H9 (cell line): ENCODE measurements at regions not wholly inside any gene's neighbourhood (a gene's known extent, or its start where the extent isn't known, plus 50 kb on each side); places are given as distances from the start of the nearest gene placed in this dataset.

Source experiments
- DNase-seq: peaks from one replicate; pipeline ENCODE4 v3.0.0-alpha.2; 2017
- H2AFZ ChIP-seq: one replicate; pipeline ENCODE4 v1.6.1; 2013; ENCODE audit warnings: mild to moderate bottlenecking, low read length, control low read depth, moderate library complexity
- H2AK5ac ChIP-seq: 2 replicates; pipeline ENCODE4 v1.6.1; 2013; ENCODE audit warnings: low read length, control low read depth, mixed read lengths; ENCODE audit not compliant: insufficient read length
- H2BK120ac ChIP-seq: one replicate; pipeline ENCODE4 v1.6.1; 2013; ENCODE audit warnings: low read depth, mild to moderate bottlenecking, low read length, control low read depth, inconsistent platforms; ENCODE audit not compliant: poor library complexity, severe bottlenecking
- H2BK12ac ChIP-seq: 2 replicates; pipeline ENCODE4 v1.6.1; 2013; ENCODE audit warnings: low read length, control low read depth, mixed read lengths, low read depth; ENCODE audit not compliant: insufficient read length
- H2BK15ac ChIP-seq: 2 replicates; pipeline ENCODE4 v1.6.1; 2013; ENCODE audit warnings: low read depth, low read length, control low read depth
- H2BK20ac ChIP-seq: one replicate; pipeline ENCODE4 v1.6.1; 2013; ENCODE audit warnings: low read depth, mild to moderate bottlenecking, low read length, control low read depth, inconsistent platforms; ENCODE audit not compliant: poor library complexity, severe bottlenecking
- H2BK5ac ChIP-seq: 2 replicates; pipeline ENCODE4 v1.6.1; 2013; ENCODE audit warnings: low read length, control low read depth, mixed read lengths; ENCODE audit not compliant: insufficient read length
- H3K14ac ChIP-seq: 2 replicates; pipeline ENCODE4 v1.6.1; 2013; ENCODE audit warnings: low read length, control low read depth; ENCODE audit not compliant: insufficient read depth
- H3K18ac ChIP-seq: 2 replicates; pipeline ENCODE4 v1.6.1; 2013; ENCODE audit warnings: low read depth, mild to moderate bottlenecking, mixed read lengths, low read length, control low read depth; ENCODE audit not compliant: insufficient read length
- H3K23ac ChIP-seq: 2 replicates; pipeline ENCODE4 v1.6.1; 2013; ENCODE audit warnings: low read length, control low read depth, mixed read lengths, low read depth; ENCODE audit not compliant: insufficient read length
- H3K23me2 ChIP-seq: 2 replicates; pipeline ENCODE4 v1.6.1; 2013; ENCODE audit warnings: low read depth, mild to moderate bottlenecking, mixed read lengths, low read length, control low read depth; ENCODE audit not compliant: insufficient read length, poor library complexity, severe bottlenecking
- H3K27ac ChIP-seq: 2 replicates; pipeline ENCODE4 v1.5.1; 2013; ENCODE audit warnings: low read length, control low read depth, mixed read lengths, low read depth; ENCODE audit not compliant: insufficient read length
- H3K27me3 ChIP-seq: 2 replicates; pipeline ENCODE4 v1.6.1; 2013; ENCODE audit warnings: low read length, control low read depth, inconsistent platforms; ENCODE audit not compliant: insufficient read depth
- H3K4ac ChIP-seq: 2 replicates; pipeline ENCODE4 v1.6.1; 2013; ENCODE audit warnings: low read depth, mild to moderate bottlenecking, control low read depth, inconsistent platforms, low read length, moderate library complexity
- H3K4me1 ChIP-seq: 2 replicates; pipeline ENCODE4 v1.6.1; 2013; ENCODE audit warnings: low read length, control low read depth, inconsistent platforms; ENCODE audit not compliant: insufficient read depth
- H3K4me2 ChIP-seq: 2 replicates; pipeline ENCODE4 v1.6.1; 2013; ENCODE audit warnings: low read length, control low read depth, mixed read lengths; ENCODE audit not compliant: insufficient read length, insufficient read depth
- H3K56ac ChIP-seq: 2 replicates; pipeline ENCODE4 v1.6.1; 2013; ENCODE audit warnings: low read depth, mild to moderate bottlenecking, mixed read lengths, low read length, control low read depth; ENCODE audit not compliant: insufficient read length
- H3K79me1 ChIP-seq: 2 replicates; pipeline ENCODE4 v1.6.1; 2013; ENCODE audit warnings: low read depth, mild to moderate bottlenecking, moderate library complexity, low read length, control low read depth, inconsistent platforms; ENCODE audit not compliant: insufficient read depth, poor library complexity, severe bottlenecking
- H3K79me2 ChIP-seq: 2 replicates; pipeline ENCODE4 v1.6.1; 2013; ENCODE audit warnings: low read length, control low read depth, inconsistent platforms; ENCODE audit not compliant: insufficient read depth
- H3K9ac ChIP-seq: 2 replicates; pipeline ENCODE4 v1.6.1; 2013; ENCODE audit warnings: low read length, control low read depth, mixed read lengths; ENCODE audit not compliant: insufficient read length; ENCODE audit errors: extremely low read depth
- H3K9me3 ChIP-seq: one replicate; pipeline ENCODE4 v1.6.1; 2013; ENCODE audit warnings: low read depth, low read length, inconsistent platforms; ENCODE audit not compliant: control insufficient read depth
- H3T11ph ChIP-seq: one replicate; pipeline ENCODE4 v1.6.1; 2013; ENCODE audit warnings: mild to moderate bottlenecking, low read length, control low read depth, inconsistent platforms
- H4K20me1 ChIP-seq: one replicate; pipeline ENCODE4 v1.6.1; 2013; ENCODE audit not compliant: control insufficient read depth, insufficient read length, insufficient read depth
- H4K5ac ChIP-seq: 2 replicates; pipeline ENCODE4 v1.6.1; 2013; ENCODE audit warnings: low read depth, mild to moderate bottlenecking, mixed read lengths, low read length, control low read depth; ENCODE audit not compliant: insufficient read length
- H4K8ac ChIP-seq: replicated peaks from 2 replicates; pipeline ENCODE4 v1.6.1; 2013; ENCODE audit warnings: low read length, control low read depth, mixed read lengths, low read depth; ENCODE audit not compliant: insufficient read length
- H4K91ac ChIP-seq: 2 replicates; pipeline ENCODE4 v1.6.1; 2013; ENCODE audit warnings: low read depth, mild to moderate bottlenecking, moderate library complexity, mixed read lengths, low read length, control low read depth; ENCODE audit not compliant: insufficient read length
- H3K27ac Mint-ChIP-seq, 3 experiments: 2 replicates in 2 of 3; 3 replicates in 1 of 3; pipeline ENCODE4 v1.8.0; 2020 to 2021; ENCODE audit warnings: mixed read lengths in 3 of 3, mild to moderate bottlenecking in 1 of 3, moderate library complexity in 1 of 3
- H3K27me3 Mint-ChIP-seq: 2 replicates; pipeline ENCODE4 v1.8.0; 2021; ENCODE audit warnings: low read depth, mild to moderate bottlenecking, moderate library complexity, mixed read lengths
- H3K36me3 Mint-ChIP-seq, 3 experiments: 2 replicates in 2 of 3; 3 replicates in 1 of 3; pipeline ENCODE4 v1.8.0; 2020 to 2021; ENCODE audit warnings: low read depth in 3 of 3, mixed read lengths in 3 of 3; ENCODE audit not compliant: insufficient read depth in 1 of 3
- H3K4me1 Mint-ChIP-seq, 2 experiments: 2 replicates each; pipeline ENCODE4 v1.8.0; 2020; ENCODE audit warnings: mixed read lengths in 2 of 2
- H3K4me3 Mint-ChIP-seq, 2 experiments: 2 replicates in 1 of 2; 3 replicates in 1 of 2; pipeline ENCODE4 v1.8.0; 2020 to 2021; ENCODE audit warnings: mild to moderate bottlenecking in 2 of 2, mixed read lengths in 2 of 2, moderate library complexity in 1 of 2
- H3K9me3 Mint-ChIP-seq, 2 experiments: 2 replicates in 1 of 2; 3 replicates in 1 of 2; pipeline ENCODE4 v1.8.0; 2020; ENCODE audit warnings: mild to moderate bottlenecking in 2 of 2, mixed read lengths in 2 of 2, moderate library complexity in 1 of 2
- WGBS: extraction: QIAGEN DNeasy Blood & Tissue Kit; methylation state at CpG from one replicate; pipeline ENCODE4 v1.1.7; 2013; ENCODE audit warnings: missing lambda C conversion rate, low lambda C conversion rate, mixed read lengths; ENCODE audit not compliant: insufficient read length; ENCODE audit errors: extremely low coverage; 5-methylcytosine and 5-hydroxymethylcytosine counted together
- TF ChIP-seq, protein P1 (sequence below): fragments of 200-600 bp; sonication (generic); conservative IDR thresholded peaks from 3 replicates; pipeline ENCODE4 v1.8.0; 2021; ENCODE audit warnings: antibody characterized with exemption, mild to moderate bottlenecking

- H3K4me2 ChIP-seq, result no peak overlapping the region
- H2BK5ac ChIP-seq, result no peak overlapping the region
- H3K14ac ChIP-seq, result no peak overlapping the region
- H3K18ac ChIP-seq, result no peak overlapping the region
- no peak overlapping the region for H4K5ac ChIP-seq
- TF ChIP-seq, protein P1, sequence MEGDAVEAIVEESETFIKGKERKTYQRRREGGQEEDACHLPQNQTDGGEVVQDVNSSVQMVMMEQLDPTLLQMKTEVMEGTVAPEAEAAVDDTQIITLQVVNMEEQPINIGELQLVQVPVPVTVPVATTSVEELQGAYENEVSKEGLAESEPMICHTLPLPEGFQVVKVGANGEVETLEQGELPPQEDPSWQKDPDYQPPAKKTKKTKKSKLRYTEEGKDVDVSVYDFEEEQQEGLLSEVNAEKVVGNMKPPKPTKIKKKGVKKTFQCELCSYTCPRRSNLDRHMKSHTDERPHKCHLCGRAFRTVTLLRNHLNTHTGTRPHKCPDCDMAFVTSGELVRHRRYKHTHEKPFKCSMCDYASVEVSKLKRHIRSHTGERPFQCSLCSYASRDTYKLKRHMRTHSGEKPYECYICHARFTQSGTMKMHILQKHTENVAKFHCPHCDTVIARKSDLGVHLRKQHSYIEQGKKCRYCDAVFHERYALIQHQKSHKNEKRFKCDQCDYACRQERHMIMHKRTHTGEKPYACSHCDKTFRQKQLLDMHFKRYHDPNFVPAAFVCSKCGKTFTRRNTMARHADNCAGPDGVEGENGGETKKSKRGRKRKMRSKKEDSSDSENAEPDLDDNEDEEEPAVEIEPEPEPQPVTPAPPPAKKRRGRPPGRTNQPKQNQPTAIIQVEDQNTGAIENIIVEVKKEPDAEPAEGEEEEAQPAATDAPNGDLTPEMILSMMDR, result no peak
- no peak overlapping the region for H2AK5ac ChIP-seq
- no peak for DNase-seq
- no peak overlapping the region for H3K56ac ChIP-seq
- Mint-ChIP-seq H3K4me1 (no peaks in the 10 kb centered on the region), H3K27me3 (no peaks in the 10 kb centered on the region), H3K36me3 (no peaks in the 10 kb centered on the region), H3K27ac (no peak overlapping the region), H3K4me3 (no peak overlapping the region), H3K9me3 (no peaks in the 10 kb centered on the region; a peak in 1 of 5 replicates)
- H3K23ac ChIP-seq, result no peak overlapping the region
- no peaks in the 10 kb centered on the region for H3K79me1 ChIP-seq
- no peak overlapping the region for H2AFZ ChIP-seq
- no CpG with 5 or more reads among the region's 4 CpGs for WGBS
- H3K27me3 ChIP-seq, result no peaks in the 10 kb centered on the region
- no peak overlapping the region for H3T11ph ChIP-seq
- no peak overlapping the region for H2BK15ac ChIP-seq
- no peak overlapping the region for H3K9ac ChIP-seq
- H3K79me2 ChIP-seq, result no peaks in the 10 kb centered on the region
- no peak overlapping the region for H4K8ac ChIP-seq
- no peak overlapping the region for H4K91ac ChIP-seq
- H3K4me1 ChIP-seq, result no peaks in the 10 kb centered on the region
- no peak overlapping the region for H2BK12ac ChIP-seq
- H3K4ac ChIP-seq, result no peak overlapping the region
- H3K27ac ChIP-seq, result no peak overlapping the region
- H2BK20ac ChIP-seq, result no peak overlapping the region
- H3K23me2 ChIP-seq, result no peaks in the 10 kb centered on the region
- H2BK120ac ChIP-seq, result no peak overlapping the region
- H3K9me3 ChIP-seq, result no peaks in the 10 kb centered on the region
- no peaks in the 10 kb centered on the region for H4K20me1 ChIP-seq
Measured at GRCh38 chr21:28455253-28455600, 537.5 kb downstream of the LTN1 start.
